Left ventricle myocardium superior (tissue), 1 donor: ENCODE measurements at regions not wholly inside any gene's neighbourhood (a gene's known extent, or its start where the extent isn't known, plus 50 kb on each side); places are given as distances from the start of the nearest gene placed in this dataset.
A peak's percentile ranks its signal among the peaks of the same experiment; 100 is the strongest.
"Not testable (repeated sequence)": the region's sequence is repeated elsewhere in the genome, so short reads cannot be mapped to it uniquely, and the experiment has no call there.

Experiments
- ATAC-seq: fragments of 200-7000 bp; cut with Tn5 transposase; one replicate; pipeline ENCODE4 v1.9.1; 2020; ENCODE audit warnings: mild to moderate bottlenecking, moderate library complexity
- DNase-seq: peaks from one replicate; pipeline ENCODE4 v3.0.0-alpha.2; 2020
- intact Hi-C: fragments of 100-400 bp; cut with micrococcal nuclease; formaldehyde crosslinking; loops from one replicate; pipeline ENCODE4 v1.11.0; 2022
- donor health status: DM: no; HTN: yes; CAD: no; lungs with severe emphysema.

DNA sequence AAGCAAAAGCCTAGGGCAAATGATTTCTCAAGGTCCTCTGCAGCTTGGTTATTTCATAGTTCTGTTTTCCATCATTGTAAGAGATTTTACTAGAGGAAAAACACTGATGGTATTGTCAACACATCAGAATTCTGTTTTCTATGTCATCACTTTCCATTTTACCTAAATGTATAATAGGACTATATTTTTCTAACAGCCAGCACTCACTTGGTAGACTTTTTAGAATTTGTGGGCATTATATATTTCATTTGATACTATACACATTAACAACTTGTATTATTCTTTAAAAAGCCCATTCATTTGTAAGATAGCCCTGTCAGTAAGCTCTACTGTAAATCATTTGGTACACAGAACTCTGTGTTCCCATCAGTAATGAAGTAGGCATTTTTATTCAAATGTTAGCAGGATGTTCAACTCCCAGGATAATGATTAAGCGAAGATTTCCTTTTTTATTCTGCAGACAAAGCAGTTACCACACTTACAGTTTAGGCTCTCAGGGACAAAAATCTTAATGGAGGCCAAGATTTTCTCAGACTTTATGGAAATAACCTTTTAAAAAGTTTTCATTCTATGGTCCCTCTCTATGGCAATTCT lies 143.6 kb upstream of the TEX13C start:
- no peak for ATAC-seq
- intact Hi-C loops: no loop called here
- no peak for DNase-seq

DNA sequence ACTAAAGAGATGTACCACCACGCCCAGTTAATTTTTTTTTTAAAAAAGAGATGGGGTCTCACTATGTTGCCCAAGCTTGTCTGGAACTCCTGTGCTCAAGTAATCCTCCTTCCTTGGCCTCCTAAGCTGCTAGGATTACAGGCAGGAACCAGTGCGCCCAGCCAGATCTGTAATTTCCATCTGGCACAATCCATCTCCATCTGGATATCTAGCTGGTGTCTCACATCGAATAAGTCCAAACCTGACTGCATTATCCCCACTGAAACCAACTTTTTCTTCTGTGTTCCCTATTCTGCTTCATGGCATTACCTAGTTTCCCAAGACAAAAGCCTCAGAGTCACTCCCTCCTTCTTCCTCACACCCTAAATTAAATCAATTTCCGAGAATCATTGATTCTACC lies 125.8 kb upstream of the TEX13C start:
- no peak for ATAC-seq
- no peak for DNase-seq
- intact Hi-C loops: no loop called here

DNA sequence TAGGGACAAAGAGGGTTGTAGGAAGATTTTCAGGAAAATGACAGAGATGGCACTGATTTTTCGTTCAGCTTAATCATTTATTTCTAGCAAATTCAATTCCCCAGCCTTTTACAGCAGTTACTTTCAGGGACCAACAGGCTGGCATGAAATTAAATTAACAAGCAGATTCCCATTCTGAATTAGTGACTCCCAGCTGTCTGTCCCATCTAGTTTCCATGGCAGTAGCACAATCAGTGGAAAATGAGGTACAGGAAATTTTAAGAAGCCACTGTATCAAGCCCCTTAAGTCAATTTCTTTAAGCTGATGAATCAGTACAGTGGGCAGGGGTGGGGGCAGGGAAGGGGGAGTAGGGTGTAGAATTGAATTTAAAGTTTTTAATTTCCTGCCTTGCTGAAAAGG lies 121.1 kb upstream of the TEX13C start:
- intact Hi-C loops: no loop called here
- ATAC-seq: no peak
- no peak for DNase-seq

DNA sequence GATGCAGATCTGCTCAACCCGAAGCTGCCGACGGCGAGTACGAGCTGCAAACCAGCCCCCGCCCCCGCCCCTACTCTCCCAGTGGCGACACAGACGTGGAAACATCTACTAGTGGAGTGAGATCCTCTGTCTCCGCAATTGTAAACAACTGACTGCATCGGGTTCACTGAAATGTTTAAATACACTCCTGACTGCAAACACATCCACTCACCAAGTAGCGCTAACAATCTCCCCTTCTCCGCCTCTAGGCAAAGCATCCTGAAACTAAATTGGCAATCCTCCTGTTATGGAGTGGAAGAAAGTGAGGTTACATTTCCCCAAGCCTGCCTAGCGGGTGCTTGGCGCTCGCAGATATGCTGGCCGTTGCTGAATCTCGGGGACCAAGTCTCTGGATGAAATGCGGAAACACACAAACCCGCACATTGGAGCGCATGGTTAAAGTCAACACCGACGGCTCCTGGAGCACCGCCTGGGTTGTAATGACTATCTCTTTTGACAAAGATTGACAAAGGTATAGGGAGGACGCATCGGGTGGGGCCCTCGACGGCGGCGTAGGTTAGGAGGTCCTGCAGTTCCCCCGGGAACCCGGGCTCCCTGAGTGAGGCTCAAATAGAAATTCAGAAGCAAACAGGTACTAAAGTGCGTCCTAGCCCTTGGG lies 117.0 kb upstream of the TEX13C start:
- intact Hi-C loops: no loop called here
- ATAC-seq (no peak), DNase-seq (no peak)

DNA sequence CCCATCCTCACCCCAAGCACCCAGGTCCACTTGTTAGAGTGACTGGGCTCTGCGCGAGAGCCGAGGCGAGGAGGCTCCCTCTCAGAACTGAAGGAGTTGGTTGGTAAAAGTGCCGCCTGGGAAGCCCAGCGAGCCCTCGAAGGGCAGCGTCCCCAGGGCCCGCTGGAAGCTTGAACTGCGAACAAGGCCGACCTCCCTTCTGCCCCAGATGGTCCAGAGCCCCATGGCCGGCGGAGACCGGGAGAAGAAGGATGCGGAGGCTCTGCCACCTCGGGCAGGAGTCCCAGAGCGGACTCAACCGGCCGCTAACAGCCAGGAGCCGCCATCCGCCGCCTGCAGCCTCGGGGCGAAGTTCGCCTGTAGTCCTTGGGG lies 116.3 kb upstream of the TEX13C start:
- ATAC-seq (no peak), DNase-seq (no peak)
- intact Hi-C loops: no loop called here

DNA sequence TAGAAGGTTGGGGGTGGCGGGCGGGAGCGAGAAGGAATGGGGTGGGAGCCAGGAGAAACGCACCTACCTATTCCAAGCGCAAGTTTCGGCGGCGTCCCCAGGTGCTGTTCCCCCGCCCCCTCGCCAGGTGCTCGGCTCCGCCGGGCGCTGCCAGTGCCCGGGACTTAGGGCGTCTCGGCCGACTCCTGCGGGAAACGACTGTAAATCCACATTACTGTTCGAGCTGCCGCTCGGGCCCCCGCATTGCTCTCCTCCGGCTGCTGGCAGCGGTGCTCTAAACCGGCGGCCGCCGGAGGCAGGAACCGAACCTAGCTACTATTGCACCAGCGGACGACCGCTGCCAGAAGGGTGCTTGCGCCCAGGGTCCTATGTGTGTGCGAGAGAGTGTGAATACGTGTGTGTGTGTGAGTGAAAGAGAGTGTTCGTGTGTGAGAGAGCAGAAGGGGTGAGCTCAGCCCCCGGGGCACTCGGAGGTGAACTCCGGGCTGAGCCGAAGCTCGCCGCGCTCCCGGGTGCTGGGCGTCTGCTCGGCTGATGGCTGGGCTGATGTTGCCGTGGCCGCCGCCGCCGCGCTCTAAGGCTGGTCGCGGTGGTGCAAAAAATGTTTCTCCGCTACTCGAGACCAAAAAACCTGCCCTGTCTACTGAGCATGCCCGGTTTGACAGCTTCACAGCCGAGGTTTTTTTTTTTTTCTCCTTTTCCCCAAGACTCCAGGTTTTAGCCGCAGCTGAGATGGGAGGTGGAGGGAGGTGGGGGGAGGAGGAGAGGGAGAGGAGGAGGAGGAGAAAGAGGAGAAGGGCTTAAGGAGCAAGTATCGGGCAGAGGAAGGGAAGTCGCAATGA lies 115.7 kb upstream of the TEX13C start:
- peak; percentile 38 for DNase-seq
- intact Hi-C loops: no loop called here
- ATAC-seq: peak; percentile 79

DNA sequence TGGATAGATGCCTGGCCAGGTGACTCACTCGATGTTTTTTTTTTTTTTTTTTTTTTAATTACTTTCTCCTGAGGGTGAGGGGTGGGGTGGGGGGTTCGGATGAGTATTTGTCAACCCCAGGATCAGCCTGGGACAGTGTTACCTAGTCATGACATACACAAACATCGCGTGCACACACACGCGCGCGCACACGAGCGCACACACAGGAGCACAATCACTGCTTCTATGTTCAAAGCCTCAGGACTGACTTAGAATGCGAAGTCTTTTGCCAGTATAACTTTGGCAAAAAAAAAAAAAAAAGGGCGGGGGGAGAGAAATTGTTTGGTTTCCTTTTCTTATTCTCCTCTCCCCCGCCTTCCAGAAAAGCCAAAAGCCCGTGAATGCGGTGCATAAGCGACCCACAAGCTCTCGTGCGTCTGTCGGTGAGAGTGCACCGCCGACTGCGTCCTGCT lies 115.0 kb upstream of the TEX13C start:
- ATAC-seq: no peak
- intact Hi-C loops: no loop called here
- DNase-seq: no peak

DNA sequence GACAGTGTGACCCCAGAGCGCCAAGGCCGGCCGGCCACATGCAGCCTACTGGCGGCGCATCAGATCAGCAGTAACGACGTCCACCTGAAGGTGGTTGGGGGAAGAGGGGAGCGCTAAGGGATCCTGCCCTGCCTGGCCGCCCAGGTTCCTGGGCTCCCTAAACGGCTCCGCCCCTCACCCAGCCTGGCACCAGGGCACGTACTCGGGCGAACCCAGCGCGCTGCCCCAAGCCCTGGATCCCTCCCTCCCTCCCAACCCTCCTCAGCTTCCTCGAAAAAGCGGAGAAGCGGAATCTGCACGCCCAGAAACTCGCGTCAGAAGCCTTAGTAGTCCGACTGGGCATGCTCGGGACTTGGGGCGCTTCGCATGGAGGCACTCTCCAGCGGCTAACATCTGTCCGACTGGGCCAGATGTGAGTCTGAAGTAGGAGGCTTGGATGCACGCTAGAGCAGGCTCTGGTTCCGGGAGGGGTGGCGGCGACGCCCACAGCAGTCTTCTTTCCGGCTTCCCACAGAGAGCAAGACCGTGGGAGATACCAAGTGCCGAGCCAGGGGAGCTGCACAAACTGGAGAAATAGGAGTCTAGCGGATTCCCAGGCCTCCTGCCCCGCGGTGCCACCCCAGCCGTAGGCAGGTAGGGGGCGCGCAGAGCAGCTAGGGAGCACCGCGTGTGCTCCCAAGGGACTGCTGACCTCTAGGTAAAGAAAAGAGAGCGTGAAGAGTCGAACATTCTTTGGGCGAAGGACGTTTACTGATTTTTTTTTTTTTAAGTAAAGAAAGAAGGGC lies 114.3 kb upstream of the TEX13C start:
- intact Hi-C loops: no loop called here
- ATAC-seq: peak; percentile 82
- peak; percentile 56 for DNase-seq

DNA sequence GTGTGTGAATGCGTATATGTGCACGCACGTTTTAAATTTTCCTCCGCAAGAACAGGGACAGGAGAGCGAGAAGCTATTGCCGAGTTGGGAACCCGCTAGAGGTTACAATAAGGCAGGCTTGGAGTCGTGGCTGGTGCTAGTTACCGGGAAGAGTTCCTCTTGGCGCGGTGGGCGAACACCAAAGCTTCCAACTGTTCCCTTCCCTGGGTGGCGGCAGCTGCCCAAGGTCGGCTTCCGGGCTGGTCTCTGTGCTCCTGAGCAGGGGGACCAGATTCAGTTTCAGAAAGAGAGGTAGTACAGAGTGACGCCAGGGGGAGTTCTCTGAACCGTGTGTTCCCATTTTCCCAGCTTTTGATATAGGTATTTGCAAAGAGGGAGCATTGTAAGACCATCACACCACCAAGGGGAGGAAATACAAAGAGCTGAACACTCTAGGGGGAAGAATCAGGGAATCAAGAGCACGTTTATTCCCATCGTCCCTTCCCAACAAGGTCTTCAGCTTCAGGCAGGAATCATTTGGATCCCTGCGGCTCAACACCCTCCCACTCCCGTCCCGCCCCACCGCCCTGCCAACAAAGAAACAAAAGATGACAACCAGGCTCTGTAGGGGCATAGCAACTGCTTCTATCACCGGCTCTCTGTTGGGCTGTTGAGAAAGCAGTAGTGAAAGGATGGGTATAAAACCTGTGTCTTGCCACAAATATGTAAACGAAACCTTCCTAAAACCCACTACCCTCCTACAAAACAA lies 113.6 kb upstream of the TEX13C start:
- peak; percentile 39 for ATAC-seq
- intact Hi-C loops: no loop called here
- DNase-seq: no peak

DNA sequence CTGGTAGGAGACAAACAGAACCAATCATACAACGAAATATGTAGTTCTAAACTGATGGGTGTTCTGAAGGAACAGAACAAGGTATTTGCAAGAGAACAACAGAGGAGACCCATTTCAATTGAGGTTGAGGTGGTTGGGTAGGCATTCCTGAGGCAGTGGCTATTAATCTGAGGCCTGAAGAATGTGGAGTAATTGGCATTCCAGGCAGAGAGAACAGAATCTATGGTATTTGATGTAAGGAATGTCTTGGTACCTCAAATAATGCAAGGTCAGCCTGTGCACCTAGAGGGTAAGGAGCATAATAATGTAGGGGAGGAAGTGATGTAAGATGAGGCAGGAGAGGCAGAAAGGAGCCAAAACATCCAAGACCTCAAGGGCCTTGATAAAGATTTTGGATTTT lies 109.5 kb upstream of the TEX13C start:
- intact Hi-C loops: no loop called here
- ATAC-seq: no peak
- DNase-seq: no peak

DNA sequence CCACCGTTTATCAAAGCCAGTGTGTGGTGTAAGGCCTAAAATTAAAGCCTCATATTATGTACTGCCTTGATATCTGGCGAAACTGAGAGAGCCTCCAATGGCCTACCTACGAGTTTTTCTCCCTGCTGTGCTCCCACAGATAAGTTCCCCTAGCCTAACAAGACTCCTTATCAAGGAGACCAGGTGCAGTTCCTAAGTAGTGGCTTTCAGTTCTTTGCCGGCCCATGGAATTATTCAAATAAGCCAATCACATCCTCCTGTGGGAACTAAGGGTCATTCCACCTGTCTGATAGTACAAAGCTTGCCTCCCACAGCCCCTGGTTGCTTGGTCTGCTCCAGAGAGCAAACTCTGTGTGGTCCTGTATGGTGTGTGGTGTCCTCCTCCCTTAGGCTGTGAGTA lies 99.8 kb upstream of the TEX13C start:
- intact Hi-C loops: no loop called here
- ATAC-seq (no peak), DNase-seq (no peak)

DNA sequence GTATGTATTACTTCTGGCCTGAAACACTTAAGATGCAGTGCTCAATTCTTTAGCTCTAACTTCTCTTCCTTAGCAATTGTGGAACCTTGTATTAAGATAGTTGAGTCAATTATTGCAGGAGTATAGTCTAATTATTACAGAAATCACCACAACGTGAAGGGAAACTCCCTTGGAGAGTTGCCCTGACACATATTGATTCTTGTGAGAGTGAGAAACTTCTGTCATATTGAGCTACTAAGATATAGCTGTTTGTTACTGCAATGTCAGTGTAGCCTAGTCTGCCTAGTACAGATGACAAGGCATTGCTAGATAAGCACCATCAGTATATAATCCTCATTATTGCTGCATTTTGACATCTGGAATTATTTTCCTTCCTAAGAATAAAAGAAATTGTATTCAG lies 82.7 kb upstream of the TEX13C start:
- intact Hi-C loops: no loop called here
- no peak for ATAC-seq

DNA sequence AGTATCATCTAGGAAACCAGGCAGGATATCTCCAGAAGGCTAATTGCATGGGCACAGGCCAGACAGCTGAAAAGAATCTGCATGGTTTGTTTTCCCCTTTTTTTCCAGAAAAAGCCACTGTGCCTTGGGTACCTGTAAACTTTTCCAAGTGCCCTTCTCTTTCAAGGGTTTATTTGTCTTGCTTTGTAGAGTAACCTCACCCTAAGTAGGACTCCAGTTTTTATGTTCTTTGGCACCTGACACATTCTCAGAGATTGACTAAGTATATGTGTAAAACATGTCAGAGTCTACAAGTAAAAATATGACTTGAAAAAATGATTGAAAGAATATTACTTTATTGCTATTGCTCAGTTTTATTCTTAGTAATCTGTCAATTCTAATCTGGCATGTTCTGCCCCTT lies 70.7 kb upstream of the TEX13C start:
- ATAC-seq: no peak
- intact Hi-C loops: no loop called here
- DNase-seq: no peak

More for the DNA sequence above, 82.7 kb upstream of the TEX13C start:
- DNase-seq: no peak

DNA sequence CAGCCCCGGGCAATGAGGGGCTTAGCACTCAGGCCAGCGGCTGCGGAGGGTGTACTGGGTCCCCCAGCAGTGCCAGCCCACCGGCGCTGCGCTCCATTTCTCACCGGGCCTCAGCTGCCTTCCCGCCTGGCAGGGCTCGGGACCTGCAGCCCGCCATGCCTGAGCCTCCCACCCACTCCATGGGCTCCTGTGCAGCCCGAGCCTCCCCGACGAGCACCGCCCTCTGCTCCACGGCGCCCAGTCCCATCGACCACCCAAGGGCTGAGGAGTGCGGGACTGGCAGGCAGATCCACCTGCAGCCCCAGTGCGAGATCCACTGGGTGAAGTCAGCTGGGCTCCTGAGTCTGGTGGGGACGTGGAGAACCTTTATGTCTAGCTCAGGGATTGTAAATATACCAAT lies 63.9 kb upstream of the TEX13C start:
- ATAC-seq, intact Hi-C loops, DNase-seq: not testable (repeated sequence)

DNA sequence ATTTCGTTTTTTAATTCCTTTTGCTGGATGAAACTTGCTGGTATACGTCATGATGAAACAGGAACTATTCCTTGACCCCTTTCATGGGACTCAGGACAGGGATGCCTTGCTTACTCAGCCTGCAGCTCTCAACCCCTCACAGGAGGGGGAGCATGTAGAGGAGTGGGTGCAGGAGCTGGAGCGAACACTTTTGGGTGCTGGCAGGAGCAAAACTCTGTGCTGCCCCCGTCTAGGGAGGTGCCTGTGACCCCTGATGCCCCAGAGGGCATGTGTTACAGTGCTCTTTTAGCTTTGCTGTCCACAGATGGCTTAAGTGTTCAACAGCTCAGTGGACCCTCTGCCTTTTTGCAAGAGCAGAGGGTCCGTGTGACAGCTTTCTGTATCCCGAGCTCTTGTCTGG lies 56.8 kb upstream of the TEX13C start:
- ATAC-seq (no peak), DNase-seq (no peak)
- intact Hi-C loops: no loop called here

DNA sequence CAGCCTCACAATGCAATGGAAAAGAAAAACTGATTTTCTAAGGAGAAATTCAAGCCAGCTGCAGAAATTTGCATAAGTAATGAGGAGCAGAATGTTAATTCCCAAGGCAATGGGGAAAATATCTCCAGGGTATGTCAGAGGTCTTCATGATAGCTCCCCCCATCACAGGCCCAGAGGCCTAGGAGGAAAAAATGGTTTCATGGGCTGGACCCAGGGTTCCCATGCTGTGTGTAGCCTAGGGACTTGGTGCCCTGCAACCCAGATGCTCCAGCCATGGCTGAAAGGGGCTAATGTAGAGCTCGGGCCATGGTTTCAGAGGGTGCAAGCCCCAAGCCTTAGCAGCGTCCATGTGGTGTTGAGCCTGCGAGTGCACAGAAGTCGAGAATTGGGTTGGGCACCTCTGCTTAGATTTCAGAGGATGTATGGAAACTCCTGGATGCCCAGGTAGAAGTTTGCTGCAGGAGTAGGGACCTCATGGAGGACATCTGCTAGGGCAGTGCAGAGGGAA lies 53.5 kb upstream of the TEX13C start:
- DNase-seq (no peak), ATAC-seq (no peak)
- intact Hi-C loops: no loop called here
